Activated CD4-positive, alpha-beta T cell treated with anti-CD3 and anti-CD28 coated beads, Interleukin-2, amount 50 U/mL, for 1 hour (primary cell): ENCODE measurements at regions not wholly inside any gene's neighbourhood (a gene's known extent, or its start where the extent isn't known, plus 50 kb on each side); places are given as distances from the start of the nearest gene placed in this dataset.

Experiments used
- DNase-seq: peaks from one replicate; pipeline ENCODE4 v3.0.0-alpha.2; 2020

DNA sequence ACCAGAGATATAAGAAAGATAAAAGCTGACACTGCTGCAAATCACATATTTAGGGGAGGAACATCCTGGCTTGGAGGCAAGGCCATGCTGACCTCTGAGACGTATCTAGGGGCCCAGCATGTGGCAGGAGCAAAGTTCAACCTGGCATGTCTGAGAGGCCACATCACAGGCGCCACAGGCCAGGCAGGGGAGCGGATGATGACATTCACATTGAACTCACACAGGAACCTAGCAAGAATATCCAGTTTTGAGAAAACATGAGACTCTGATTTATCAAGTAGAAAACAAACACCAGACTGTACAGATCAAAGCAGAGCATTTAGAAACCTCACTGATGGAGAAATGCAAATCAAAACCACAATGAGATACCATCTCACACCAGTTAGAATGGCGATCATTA lies 64.2 kb upstream of the STK32A start:
- DNase-seq, result no peak

DNA sequence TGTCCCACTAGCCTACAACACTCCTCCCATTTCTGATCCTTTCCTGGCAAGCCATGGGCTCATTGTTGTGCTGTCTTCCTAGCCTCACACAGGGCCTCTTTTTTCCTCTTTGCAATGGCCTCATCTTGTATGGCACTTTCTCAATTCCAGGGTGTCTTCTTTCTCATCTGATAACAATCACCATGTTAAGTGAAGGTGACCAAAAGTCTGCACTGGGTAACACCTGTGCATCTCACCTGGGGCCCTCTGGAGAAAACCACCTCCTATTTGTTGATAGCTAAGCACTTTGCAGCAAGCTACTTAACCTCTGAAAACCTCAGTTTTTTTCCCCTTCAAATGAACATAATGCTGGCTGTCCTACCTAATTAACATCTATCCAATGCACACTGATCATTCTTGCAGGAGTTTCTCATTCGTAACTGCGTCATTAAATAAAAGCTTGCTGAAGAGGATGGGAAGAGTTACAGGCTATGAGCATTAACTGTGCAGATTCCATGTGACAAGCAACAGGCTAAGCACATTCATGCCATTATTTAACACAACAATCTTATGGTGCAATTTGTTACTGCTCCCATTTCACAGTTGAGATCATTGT lies 60.1 kb upstream of the STK32A start:
- no peak for DNase-seq

DNA sequence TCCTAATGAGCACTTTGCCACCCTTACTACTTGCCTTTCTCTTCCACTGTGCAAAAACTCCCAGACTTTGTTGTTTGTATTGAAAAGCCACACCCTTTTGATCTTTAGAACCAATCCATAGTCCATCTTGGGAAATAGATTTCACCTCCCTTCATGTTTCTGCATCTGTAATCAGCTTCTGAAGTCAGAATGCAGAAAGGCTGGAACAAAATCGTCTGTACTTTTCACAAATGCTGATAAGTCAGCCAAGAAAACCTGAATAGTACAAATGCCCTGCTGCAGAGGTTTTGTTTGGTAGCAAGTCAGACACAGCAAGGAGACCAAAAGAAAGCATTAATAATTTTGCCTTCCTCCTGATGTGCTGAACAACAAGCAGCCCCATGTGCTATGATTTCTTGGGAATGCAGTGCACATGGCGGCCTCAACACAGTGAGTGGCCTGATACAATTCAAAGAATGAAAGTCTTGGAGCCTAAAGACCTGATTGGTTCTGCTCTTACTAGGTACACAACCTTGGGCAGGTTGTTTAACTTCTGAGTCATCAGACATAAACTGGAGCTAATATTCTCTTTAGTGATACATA lies 59.2 kb upstream of the STK32A start:
- DNase-seq, result no peak

DNA sequence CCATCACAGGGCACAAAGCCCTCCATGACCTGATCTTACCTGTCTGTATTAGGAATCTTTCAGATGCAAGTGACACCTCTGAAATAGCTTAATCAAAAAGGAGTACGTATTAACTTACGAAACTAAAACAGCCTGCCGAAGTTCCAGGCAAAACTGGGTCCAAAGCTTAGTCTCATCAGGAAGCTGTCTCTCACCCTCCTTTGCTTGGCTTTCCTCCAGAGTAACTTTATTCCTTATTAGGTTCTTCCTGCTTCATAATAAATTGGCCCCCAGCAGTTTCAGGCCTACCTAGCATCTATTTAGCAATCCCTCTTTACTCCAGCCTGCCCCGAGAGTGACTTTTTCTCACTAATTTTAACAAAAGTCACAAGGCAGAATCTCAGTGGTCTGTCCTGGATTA lies 58.4 kb upstream of the STK32A start:
- no peak for DNase-seq

DNA sequence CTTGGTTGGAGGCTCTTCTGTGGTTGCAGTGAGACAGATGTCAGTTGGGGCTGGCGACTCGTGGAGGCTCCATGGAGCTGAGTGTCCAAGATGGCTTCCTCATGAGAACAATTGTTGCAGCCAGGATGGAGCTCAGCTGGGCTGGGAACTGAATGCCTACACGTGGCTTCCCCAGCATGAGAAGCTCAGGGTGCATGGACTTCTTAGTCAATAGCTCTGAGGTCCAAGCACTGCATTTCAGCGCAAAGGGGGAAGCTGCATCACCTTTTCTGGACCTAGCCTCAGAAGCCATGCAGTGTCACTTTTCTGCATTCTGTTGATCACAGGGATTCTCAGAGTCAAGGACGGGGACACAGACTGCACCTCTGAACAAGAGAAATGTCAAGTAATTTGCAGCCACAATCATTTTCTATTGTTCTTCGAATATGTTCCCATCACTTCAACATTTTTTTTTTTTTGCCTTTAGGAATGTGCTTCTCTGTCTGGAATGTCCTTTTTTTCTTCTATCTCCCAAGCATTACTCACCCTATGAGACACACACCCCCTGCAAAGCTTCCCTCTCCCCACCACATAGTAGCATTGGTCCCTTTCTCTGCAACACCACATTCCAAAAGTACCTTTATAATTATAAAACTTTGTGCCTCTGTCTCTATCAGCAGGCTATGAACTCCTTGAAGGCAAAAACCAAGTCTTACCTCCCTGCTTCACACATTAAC lies 57.5 kb upstream of the STK32A start:
- no peak for DNase-seq

DNA sequence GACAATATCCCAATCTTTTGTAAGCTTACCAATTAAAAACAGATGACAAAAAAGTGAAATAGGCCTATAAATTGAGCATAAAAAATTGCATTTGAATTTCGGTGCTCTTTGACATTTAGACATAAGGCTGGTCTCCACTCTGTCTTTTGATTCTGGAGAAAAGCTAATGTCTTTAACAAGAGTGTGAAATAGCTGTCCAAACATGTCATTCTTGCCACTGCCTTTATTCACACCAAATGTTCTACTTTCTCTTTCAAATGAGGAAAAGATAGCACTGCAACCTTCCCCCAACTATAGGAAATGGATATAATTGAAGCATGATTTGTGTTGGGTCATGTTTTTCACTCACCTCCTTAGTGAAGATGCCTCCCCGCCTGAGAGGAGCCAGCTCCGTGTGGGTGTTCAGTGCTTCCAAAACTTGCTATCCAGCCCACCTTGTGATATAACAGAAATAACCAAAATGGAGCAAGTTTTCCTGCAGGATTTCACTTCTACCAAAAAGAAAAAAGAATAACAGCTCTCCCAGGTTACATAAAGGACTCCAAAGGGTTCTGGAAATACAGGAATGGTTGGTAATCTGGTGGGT lies 55.2 kb upstream of the STK32A start:
- no peak for DNase-seq

DNA sequence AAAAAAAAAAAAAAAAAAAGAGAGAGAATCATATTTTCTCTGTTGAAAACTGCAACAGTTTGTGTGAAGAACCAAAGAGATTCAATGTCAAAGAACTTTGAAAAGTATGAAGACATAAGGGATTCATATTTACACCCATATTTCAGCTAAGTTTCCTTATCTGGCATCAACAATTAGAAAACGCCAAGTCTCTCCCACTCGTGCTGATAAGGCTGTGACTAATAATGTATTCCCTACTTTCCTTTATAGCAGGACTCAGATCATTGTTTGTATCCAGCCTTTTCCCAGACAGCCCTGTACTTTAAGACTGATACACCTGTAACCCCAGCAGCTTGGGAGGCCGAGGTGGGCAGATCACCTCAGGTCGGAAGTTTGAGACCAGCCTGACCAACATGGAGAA lies 54.1 kb upstream of the STK32A start:
- no peak for DNase-seq
